Duodenal mucosa (tissue), 2 donors: ENCODE measurements at regions not wholly inside any gene's neighbourhood (a gene's known extent, or its start where the extent isn't known, plus 50 kb on each side); places are given as distances from the start of the nearest gene placed in this dataset.

Source experiments
- H3K27ac ChIP-seq: one replicate; pipeline ENCODE4 v1.7.0; 2013; ENCODE audit warnings: low read depth, low read length
- H3K27me3 ChIP-seq, 2 donors: one replicate each; pipeline ENCODE4 v1.7.0; 2013; ENCODE audit warnings: low read length in 2 of 2, control low read depth in 1 of 2; ENCODE audit not compliant: insufficient read depth in 2 of 2, control insufficient read depth in 1 of 2
- H3K36me3 ChIP-seq, 2 donors: one replicate each; pipeline ENCODE4 v1.7.0; 2013; ENCODE audit warnings: low read length in 2 of 2, control low read depth in 1 of 2; ENCODE audit not compliant: insufficient read depth in 2 of 2, control insufficient read depth in 1 of 2
- H3K4me1 ChIP-seq, 2 donors: one replicate each; pipeline ENCODE4 v1.7.0; 2013; ENCODE audit warnings: low read length in 2 of 2, control low read depth in 1 of 2; ENCODE audit not compliant: insufficient read depth in 2 of 2, control insufficient read depth in 1 of 2
- H3K4me3 ChIP-seq, 2 donors: one replicate each; pipeline ENCODE4 v1.7.0; 2013; ENCODE audit warnings: low read length in 2 of 2, low read depth in 1 of 2
- H3K9ac ChIP-seq, 2 donors: one replicate each; pipeline ENCODE4 v1.7.0; 2013; ENCODE audit warnings: low read length in 2 of 2, low read depth in 1 of 2
- H3K9me3 ChIP-seq, 2 donors: one replicate each; pipeline ENCODE4 v1.7.0; 2013; ENCODE audit warnings: low read length in 2 of 2, control low read depth in 1 of 2; ENCODE audit not compliant: control insufficient read depth in 1 of 2

GRCh38 chr19:30090963-30091362 lies 148.9 kb downstream of the URI1 start:
- Histone ChIP-seq H3K36me3 (no peaks in the 10 kb centered on the region), H3K9me3 (no peaks in the 10 kb centered on the region), H3K9ac (no peak overlapping the region), H3K4me1 (no peaks in the 10 kb centered on the region), H3K27ac (no peak overlapping the region), H3K27me3 (peaks cover 0 to 2% of the 10 kb centered on the region in 2 donors), H3K4me3 (no peak overlapping the region)

- H3K4me1 ChIP-seq: no peaks in the 10 kb centered on the region
- H3K36me3 ChIP-seq: no peaks in the 10 kb centered on the region
- H3K27me3 ChIP-seq: no peaks in the 10 kb centered on the region
- no peak overlapping the region for H3K27ac ChIP-seq
- no peak overlapping the region for H3K9ac ChIP-seq
- H3K9me3 ChIP-seq: no peaks in the 10 kb centered on the region
- H3K4me3 ChIP-seq: no peak overlapping the region
Measured at GRCh38 chr19:30091456-30091855, 149.4 kb downstream of the URI1 start.

- H3K27me3 ChIP-seq: no peaks in the 10 kb centered on the region
- H3K9ac ChIP-seq: no peak overlapping the region
Measured at GRCh38 chr19:30091856-30092255, 149.8 kb downstream of the URI1 start.

GRCh38 chr19:30092721-30093569 lies 150.9 kb downstream of the URI1 start:
- H3K9me3 ChIP-seq: no peaks in the 10 kb centered on the region
- H3K27me3 ChIP-seq: no peaks in the 10 kb centered on the region
- H3K36me3 ChIP-seq: no peaks in the 10 kb centered on the region
- H3K4me3 ChIP-seq: no peak overlapping the region
- no peak overlapping the region for H3K27ac ChIP-seq
- H3K9ac ChIP-seq: no peak overlapping the region
- H3K4me1 ChIP-seq: no peaks in the 10 kb centered on the region

More at GRCh38 chr19:30091856-30092255, 149.8 kb downstream of the URI1 start:
- H3K9me3 ChIP-seq: no peaks in the 10 kb centered on the region
- no peaks in the 10 kb centered on the region for H3K36me3 ChIP-seq
- no peaks in the 10 kb centered on the region for H3K4me1 ChIP-seq
- H3K4me3 ChIP-seq: no peak overlapping the region
- no peak overlapping the region for H3K27ac ChIP-seq

- Histone ChIP-seq H3K27ac (no peak overlapping the region), H3K4me1 (no peaks in the 10 kb centered on the region), H3K9me3 (no peaks in the 10 kb centered on the region), H3K36me3 (no peaks in the 10 kb centered on the region), H3K9ac (no peak overlapping the region), H3K27me3 (no peaks in the 10 kb centered on the region), H3K4me3 (no peak overlapping the region)
Measured at GRCh38 chr19:30093966-30094755, 152.1 kb downstream of the URI1 start.

- no peak overlapping the region for H3K9ac ChIP-seq
- H3K4me1 ChIP-seq: no peaks in the 10 kb centered on the region
- H3K27me3 ChIP-seq: no peaks in the 10 kb centered on the region
- no peaks in the 10 kb centered on the region for H3K9me3 ChIP-seq
- no peak overlapping the region for H3K27ac ChIP-seq
- no peak overlapping the region for H3K4me3 ChIP-seq
- H3K36me3 ChIP-seq: no peaks in the 10 kb centered on the region
Measured at GRCh38 chr19:30094756-30095140, 152.7 kb downstream of the URI1 start.

GRCh38 chr19:30095171-30095570 lies 153.1 kb downstream of the URI1 start:
- Histone ChIP-seq H3K9me3 (no peaks in the 10 kb centered on the region), H3K36me3 (no peaks in the 10 kb centered on the region), H3K27me3 (no peaks in the 10 kb centered on the region), H3K9ac (no peak overlapping the region), H3K4me3 (no peak overlapping the region), H3K4me1 (no peaks in the 10 kb centered on the region), H3K27ac (no peak overlapping the region)

GRCh38 chr19:30096596-30097370 lies 154.7 kb downstream of the URI1 start:
- Histone ChIP-seq H3K9me3 (no peaks in the 10 kb centered on the region), H3K27me3 (no peaks in the 10 kb centered on the region), H3K36me3 (no peaks in the 10 kb centered on the region), H3K27ac (no peak overlapping the region), H3K9ac (no peak overlapping the region), H3K4me1 (no peaks in the 10 kb centered on the region), H3K4me3 (no peak overlapping the region)

GRCh38 chr19:30097746-30098280 lies 155.8 kb downstream of the URI1 start:
- H3K4me1 ChIP-seq: no peaks in the 10 kb centered on the region
- H3K9me3 ChIP-seq: no peaks in the 10 kb centered on the region
- H3K36me3 ChIP-seq: no peaks in the 10 kb centered on the region
- H3K4me3 ChIP-seq: no peak overlapping the region
- no peak overlapping the region for H3K27ac ChIP-seq
- no peaks in the 10 kb centered on the region for H3K27me3 ChIP-seq
- H3K9ac ChIP-seq: no peak overlapping the region
